Activated naive CD4-positive, alpha-beta T cell treated with anti-CD3 and anti-CD28 coated beads for 36 hours (primary cell): ENCODE measurements at regions not wholly inside any gene's neighbourhood (a gene's known extent, or its start where the extent isn't known, plus 50 kb on each side); places are given as distances from the start of the nearest gene placed in this dataset.

Source experiments
- CTCF ChIA-PET: fragments of 350-600 bp; sonication (Branson Sonifier 250); formaldehyde crosslinking; loops from one replicate; lab custom pipeline; 2021; ENCODE audit warnings: antibody characterized with exemption; lab: Charles Lee
- DNase-seq: peaks from one replicate; pipeline ENCODE4 v3.0.0-alpha.2; 2020
- H3K27ac Mint-ChIP-seq: one replicate; pipeline ENCODE4 v1.8.0; 2021; ENCODE audit warnings: mild to moderate bottlenecking, mixed read lengths
- H3K27me3 Mint-ChIP-seq: one replicate; pipeline ENCODE4 v1.8.0; 2021; ENCODE audit warnings: low read depth, mixed read lengths
- H3K36me3 Mint-ChIP-seq: one replicate; pipeline ENCODE4 v1.8.0; 2021; ENCODE audit warnings: low read depth, mixed read lengths
- H3K4me1 Mint-ChIP-seq: one replicate; pipeline ENCODE4 v1.8.0; 2021; ENCODE audit warnings: low read depth, mixed read lengths
- H3K4me3 Mint-ChIP-seq: one replicate; pipeline ENCODE4 v1.8.0; 2021; ENCODE audit warnings: mild to moderate bottlenecking, moderate library complexity, mixed read lengths
- H3K9me3 Mint-ChIP-seq: one replicate; pipeline ENCODE4 v1.8.0; 2021; ENCODE audit warnings: mixed read lengths
- intact Hi-C: fragments of 100-400 bp; cut with micrococcal nuclease; formaldehyde crosslinking; loops from one replicate; pipeline ENCODE4 v1.15.1; 2023

DNA sequence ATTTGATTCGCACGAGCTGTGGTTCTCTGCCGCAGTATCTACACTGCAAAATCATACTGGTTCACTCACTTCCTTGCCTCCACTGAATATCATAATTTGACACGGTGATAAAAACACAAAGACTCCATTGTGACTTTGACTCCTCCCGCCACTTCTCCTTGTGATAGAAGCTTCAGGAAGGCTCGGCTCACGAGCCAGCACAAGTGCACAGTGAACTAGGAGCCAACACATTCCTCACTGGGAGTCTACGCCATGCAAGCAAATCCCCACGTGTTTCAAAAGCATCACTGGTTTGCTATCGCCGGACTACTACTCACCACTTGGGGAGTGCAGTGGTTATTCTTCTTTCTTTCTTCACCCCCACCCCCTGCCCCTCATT is 293.3 kb upstream of the PARD3B start:
- H3K4me1 Mint-ChIP-seq, result peaks cover 1% of the 10 kb centered on the region
- peaks cover 3% of the 10 kb centered on the region for H3K27me3 Mint-ChIP-seq
- no peaks in the 10 kb centered on the region for H3K36me3 Mint-ChIP-seq
- H3K4me3 Mint-ChIP-seq, result no peak overlapping the region
- H3K27ac Mint-ChIP-seq, result no peak overlapping the region
- intact Hi-C loops, result no loop called here
- CTCF ChIA-PET, result interaction anchor here (1.1 to 2.5 kb wide), 3 partner anchors 9 to 74 kb away, joined by 3 to 16 read pairs (median 4); no protein-coding TSS in a partner anchor
- no peaks in the 10 kb centered on the region for H3K9me3 Mint-ChIP-seq
- DNase-seq, result no peak

DNA sequence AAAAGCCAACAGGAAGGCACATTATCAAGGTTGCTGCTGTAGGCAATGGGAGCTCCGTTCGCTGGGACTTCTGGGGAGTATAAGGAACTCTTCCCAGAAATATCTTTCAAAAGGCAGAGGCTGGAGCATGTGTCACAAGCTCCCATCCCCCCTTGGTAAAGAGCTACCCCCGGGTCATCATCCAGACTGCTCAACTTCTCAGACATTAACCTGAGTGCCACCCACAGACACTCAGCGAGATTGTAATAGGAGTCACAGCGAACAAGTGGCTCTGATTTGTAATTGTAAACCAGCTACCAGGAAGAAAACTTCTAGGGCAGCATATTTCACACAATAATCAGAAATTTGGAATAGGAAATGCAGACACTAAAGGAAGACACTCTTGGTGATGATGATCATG is 290.2 kb upstream of the PARD3B start:
- Mint-ChIP-seq H3K36me3 (no peaks in the 10 kb centered on the region), H3K9me3 (no peaks in the 10 kb centered on the region), H3K4me3 (no peak overlapping the region), H3K4me1 (peaks cover 1% of the 10 kb centered on the region), H3K27me3 (peaks cover 3% of the 10 kb centered on the region), H3K27ac (no peak overlapping the region)
- CTCF ChIA-PET, result interaction anchor here (0.7 to 1.5 kb wide), 3 partner anchors 10 to 182 kb away, joined by 3 to 4 read pairs (median 4); no protein-coding TSS in a partner anchor
- intact Hi-C loops, result loop anchor here (5.0 kb wide), 1 partner anchor 1237 kb away; no protein-coding TSS in a partner anchor
- DNase-seq, result no peak

DNA sequence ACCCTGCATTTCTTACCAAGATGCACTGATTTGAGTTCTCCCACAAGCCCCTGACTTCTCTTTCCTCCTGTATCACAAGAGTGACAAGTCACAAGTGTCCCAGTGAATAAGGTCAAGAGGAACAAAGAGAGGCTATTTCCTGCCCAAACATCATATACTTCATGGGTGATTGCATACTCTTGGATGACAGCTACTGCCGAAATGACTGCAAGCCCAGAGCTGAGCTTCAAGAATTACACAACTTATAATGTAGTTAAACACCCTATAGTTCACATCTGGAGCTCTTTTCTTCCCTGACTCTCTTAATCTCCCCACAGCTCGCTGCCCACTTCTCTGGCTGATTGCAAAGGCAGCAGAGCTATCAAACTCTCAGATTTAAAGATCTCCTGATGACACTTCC is 289.7 kb upstream of the PARD3B start:
- Mint-ChIP-seq H3K9me3 (no peaks in the 10 kb centered on the region), H3K36me3 (no peaks in the 10 kb centered on the region), H3K4me1 (peaks cover 1% of the 10 kb centered on the region), H3K4me3 (no peak overlapping the region), H3K27ac (no peak overlapping the region), H3K27me3 (peaks cover 3% of the 10 kb centered on the region)
- CTCF ChIA-PET, result interaction anchor here (0.7 to 1.5 kb wide), 3 partner anchors 9 to 183 kb away, joined by 3 to 4 read pairs (median 4); no protein-coding TSS in a partner anchor
- intact Hi-C loops, result loop anchor here (5.0 kb wide), 1 partner anchor 1237 kb away; no protein-coding TSS in a partner anchor
- DNase-seq, result no peak

DNA sequence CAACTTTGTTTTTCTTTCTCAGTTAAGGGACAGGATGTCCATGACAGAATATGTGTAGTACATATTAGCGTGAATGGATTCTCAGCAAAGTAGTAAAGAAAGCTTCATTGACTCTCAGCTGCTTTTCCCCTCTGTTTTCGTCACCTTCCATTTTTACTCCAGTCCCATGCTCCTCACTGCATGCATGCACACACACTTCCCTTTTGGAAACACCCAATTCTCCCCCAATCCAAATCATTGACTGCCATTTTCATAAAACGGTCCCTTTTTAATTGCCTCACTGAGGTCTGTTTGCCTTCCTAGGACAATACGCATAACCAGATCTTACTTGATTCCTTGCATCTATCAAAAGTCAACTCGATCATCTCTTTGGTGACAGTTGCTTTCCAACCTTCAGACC is 287.5 kb upstream of the PARD3B start:
- Mint-ChIP-seq H3K27ac (no peak overlapping the region), H3K27me3 (peaks cover 3% of the 10 kb centered on the region), H3K4me1 (no peaks in the 10 kb centered on the region), H3K36me3 (no peaks in the 10 kb centered on the region), H3K4me3 (no peak overlapping the region), H3K9me3 (no peaks in the 10 kb centered on the region)
- CTCF ChIA-PET, result interaction anchor here (1.0 kb wide), 1 partner anchor 233 kb away, joined by 3 read pairs; no protein-coding TSS in a partner anchor
- DNase-seq, result no peak
- intact Hi-C loops, result loop anchor here (5.0 kb wide), 1 partner anchor 1235 kb away; no protein-coding TSS in a partner anchor

DNA sequence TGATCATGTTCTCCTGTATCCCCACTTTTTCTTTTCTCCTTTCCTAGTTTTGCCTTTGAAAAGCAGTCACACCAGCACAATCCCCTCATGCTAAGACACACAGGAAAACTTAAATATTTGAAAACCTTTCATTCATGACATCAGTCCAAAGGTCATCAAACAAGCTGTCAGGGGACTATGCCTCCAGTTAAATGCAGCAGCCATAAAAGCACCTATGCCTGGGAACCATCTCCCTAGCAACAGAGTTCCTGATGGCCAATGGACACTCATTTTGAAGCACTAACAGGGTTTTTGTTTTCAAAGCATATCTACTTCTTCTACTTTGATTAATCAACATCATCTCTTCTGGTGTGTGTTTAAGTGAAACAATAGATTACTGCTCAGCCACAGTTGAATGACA is 286.4 kb upstream of the PARD3B start:
- intact Hi-C loops, result loop anchor here (5.0 kb wide), 1 partner anchor 1233 kb away; no protein-coding TSS in a partner anchor
- H3K4me3 Mint-ChIP-seq, result no peak overlapping the region
- no peak overlapping the region for H3K27ac Mint-ChIP-seq
- CTCF ChIA-PET, result interaction anchor here (0.7 to 3.2 kb wide), 7 partner anchors 13 to 433 kb away, joined by 3 to 13 read pairs (median 5); no protein-coding TSS in a partner anchor
- H3K27me3 Mint-ChIP-seq, result peaks cover 10% of the 10 kb centered on the region
- no peaks in the 10 kb centered on the region for H3K9me3 Mint-ChIP-seq
- H3K4me1 Mint-ChIP-seq, result no peaks in the 10 kb centered on the region
- no peak for DNase-seq
- H3K36me3 Mint-ChIP-seq, result no peaks in the 10 kb centered on the region

DNA sequence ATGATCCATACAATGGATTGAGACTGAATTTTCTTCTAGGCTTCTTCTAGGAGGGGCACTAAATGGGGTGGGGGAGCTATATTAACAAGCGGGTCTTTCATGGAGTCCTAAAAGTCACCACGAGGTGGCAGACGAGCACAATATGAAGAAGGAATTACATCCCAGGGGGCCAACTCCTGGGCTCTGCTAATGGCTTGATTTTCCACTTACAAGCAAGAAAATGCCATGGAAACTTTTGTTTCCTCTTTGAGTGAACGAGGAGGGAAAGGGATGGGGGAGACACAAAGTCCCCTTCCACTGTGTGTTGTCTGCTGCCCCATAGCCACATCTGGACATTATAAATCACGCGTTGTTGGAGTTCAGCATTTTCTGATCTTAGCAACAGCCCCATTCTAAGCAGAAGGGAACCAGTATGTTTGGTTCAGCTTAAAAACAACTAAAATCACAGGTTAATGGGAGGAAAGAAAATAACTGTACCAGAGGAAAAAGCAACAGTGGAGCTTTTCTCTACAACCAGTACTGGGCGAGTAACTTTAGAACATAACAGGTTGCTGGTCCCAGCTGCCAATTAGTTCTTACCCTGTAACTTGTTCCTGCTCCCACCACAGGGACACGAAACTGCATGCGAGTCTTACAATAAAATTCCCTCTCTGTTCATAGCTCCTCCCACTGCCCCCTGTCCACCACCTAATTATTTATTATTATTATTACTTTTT is 285.0 kb upstream of the PARD3B start:
- DNase-seq, result peak; percentile 68
- intact Hi-C loops, result loop anchor here (1.0 to 5.0 kb wide), 8 partner anchors 65 to 1422 kb away; partner anchors contain the start of gene NRP2
- H3K4me3 Mint-ChIP-seq, result no peak overlapping the region
- H3K27ac Mint-ChIP-seq, result no peak overlapping the region
- H3K4me1 Mint-ChIP-seq, result no peaks in the 10 kb centered on the region
- H3K27me3 Mint-ChIP-seq, result peaks cover 16% of the 10 kb centered on the region
- H3K9me3 Mint-ChIP-seq, result no peaks in the 10 kb centered on the region
- CTCF ChIA-PET, result interaction anchor here (0.7 to 3.6 kb wide), 24 partner anchors 8 to 432 kb away, joined by 3 to 30 read pairs (median 4); no protein-coding TSS in a partner anchor
- H3K36me3 Mint-ChIP-seq, result no peaks in the 10 kb centered on the region

DNA sequence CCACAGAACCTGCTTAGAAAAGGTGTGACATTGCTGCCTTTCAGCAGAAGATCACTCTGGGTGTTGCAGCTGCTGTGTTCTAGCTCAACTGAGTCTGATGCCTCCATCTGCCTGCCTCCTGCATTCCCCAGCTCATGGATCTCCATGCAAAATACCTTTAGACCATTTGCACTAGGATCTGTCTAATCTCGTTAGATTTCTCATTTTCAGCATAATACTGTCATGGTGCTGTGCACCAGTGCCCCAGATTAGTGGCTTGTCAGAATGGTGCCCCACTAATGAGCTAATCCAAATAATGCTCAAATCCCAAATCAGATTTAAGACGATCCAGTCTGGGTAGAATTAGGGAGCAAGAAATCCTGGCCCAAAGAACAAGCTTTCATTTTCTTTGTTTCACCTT is 284.4 kb upstream of the PARD3B start:
- H3K4me3 Mint-ChIP-seq, result no peak overlapping the region
- no peaks in the 10 kb centered on the region for H3K9me3 Mint-ChIP-seq
- no peaks in the 10 kb centered on the region for H3K36me3 Mint-ChIP-seq
- CTCF ChIA-PET, result interaction anchor here (0.8 to 3.6 kb wide), 25 partner anchors 7 to 424 kb away, joined by 3 to 30 read pairs (median 4); no protein-coding TSS in a partner anchor
- H3K27me3 Mint-ChIP-seq, result peaks cover 16% of the 10 kb centered on the region
- no peak overlapping the region for H3K27ac Mint-ChIP-seq
- no peak for DNase-seq
- no peaks in the 10 kb centered on the region for H3K4me1 Mint-ChIP-seq
- intact Hi-C loops, result loop anchor here (1.0 to 5.0 kb wide), 8 partner anchors 64 to 1421 kb away; partner anchors contain the start of gene NRP2

DNA sequence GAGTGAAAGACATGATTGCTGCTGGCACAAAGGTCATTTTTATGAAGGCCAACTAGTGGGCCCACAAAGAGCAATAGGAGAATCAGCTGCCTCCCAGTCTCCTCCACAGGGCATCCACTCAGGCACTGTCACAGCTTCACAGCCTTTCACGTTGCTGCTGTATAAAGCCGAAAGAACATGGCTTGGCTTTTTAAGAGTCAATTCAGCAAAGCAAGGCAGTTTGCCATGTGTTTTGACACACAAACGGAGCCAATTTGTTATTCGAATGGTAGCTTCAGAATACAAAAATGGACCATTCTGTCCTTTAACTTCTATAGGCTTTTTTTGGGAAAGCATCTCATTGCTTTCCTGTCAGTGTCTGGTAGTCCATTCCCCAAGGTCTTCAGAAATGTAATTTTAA is 283.4 kb upstream of the PARD3B start:
- Mint-ChIP-seq H3K27me3 (peaks cover 16% of the 10 kb centered on the region), H3K4me3 (no peak overlapping the region), H3K9me3 (no peaks in the 10 kb centered on the region), H3K27ac (no peak overlapping the region), H3K4me1 (no peaks in the 10 kb centered on the region), H3K36me3 (no peaks in the 10 kb centered on the region)
- DNase-seq, result no peak
- CTCF ChIA-PET, result interaction anchor here (0.6 to 3.6 kb wide), 18 partner anchors 8 to 1664 kb away, joined by 3 to 30 read pairs (median 4); no protein-coding TSS in a partner anchor
- intact Hi-C loops, result loop anchor here (2.0 to 5.0 kb wide), 5 partner anchors 190 to 1420 kb away; partner anchors contain the start of gene NRP2

DNA sequence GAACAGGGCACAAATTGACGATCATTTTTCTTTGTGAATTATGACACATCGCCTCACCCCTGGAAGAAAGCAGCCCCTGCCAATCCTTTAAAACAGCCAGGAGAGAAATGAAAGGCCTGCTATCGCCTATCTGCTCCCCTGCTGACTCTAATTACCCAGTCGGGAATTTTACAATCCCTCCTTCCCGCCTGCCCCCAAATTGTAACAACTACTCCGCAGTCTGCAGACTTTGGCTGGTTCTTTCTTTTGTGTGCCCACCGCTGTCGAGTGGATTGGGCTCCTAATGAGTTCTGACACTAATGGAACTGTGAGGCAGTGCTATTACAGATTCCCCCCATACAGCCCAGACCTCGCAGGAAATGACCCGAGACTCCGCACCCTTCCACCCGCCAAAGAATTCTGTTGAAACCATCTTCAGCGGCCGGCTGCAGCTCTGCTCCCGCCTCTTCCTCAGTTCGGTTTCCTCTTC is 281.2 kb upstream of the PARD3B start:
- Mint-ChIP-seq H3K27ac (no peak overlapping the region), H3K27me3 (peaks cover 16% of the 10 kb centered on the region), H3K4me3 (no peak overlapping the region), H3K4me1 (no peaks in the 10 kb centered on the region), H3K9me3 (no peaks in the 10 kb centered on the region), H3K36me3 (no peaks in the 10 kb centered on the region)
- CTCF ChIA-PET, result interaction anchor here (0.8 to 1.6 kb wide), 2 partner anchors 9 to 13 kb away, joined by 4 read pairs; no protein-coding TSS in a partner anchor
- intact Hi-C loops, result loop anchor here (5.0 kb wide), 4 partner anchors 192 to 1418 kb away; partner anchors contain the start of gene NRP2
- no peak for DNase-seq

DNA sequence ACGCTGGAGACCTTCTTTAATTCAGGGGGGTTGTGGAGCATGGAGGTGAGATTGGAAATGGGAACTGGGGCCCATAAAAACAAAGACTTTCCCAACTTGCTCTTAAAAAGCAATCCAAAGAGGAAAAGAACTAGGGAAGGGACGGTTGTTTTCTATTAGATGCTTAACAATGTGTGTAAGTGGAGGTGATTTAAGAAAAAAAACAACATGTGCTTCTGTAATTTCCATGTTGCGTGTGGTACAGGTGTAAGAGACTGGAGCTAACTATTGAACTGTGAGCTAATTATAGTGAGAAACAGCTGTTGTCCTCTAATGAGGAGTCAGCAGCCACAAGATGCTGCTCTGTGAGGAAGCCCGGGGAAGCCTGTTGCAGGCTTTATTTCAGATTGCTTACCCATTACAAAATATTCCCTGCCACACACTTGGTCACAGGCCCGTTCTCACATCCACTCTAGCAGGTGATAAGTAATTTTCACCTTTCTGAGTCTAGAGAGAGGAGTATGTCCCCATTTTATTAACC is 280.6 kb upstream of the PARD3B start:
- Mint-ChIP-seq H3K36me3 (no peaks in the 10 kb centered on the region), H3K27me3 (peaks cover 16% of the 10 kb centered on the region), H3K4me1 (no peaks in the 10 kb centered on the region), H3K27ac (no peak overlapping the region), H3K9me3 (no peaks in the 10 kb centered on the region), H3K4me3 (no peak overlapping the region)
- intact Hi-C loops, result loop anchor here (5.0 kb wide), 4 partner anchors 192 to 1418 kb away; partner anchors contain the start of gene NRP2
- DNase-seq, result no peak
- CTCF ChIA-PET, result interaction anchor here (1.6 kb wide), 1 partner anchor 9 kb away, joined by 4 read pairs; no protein-coding TSS in a partner anchor

DNA sequence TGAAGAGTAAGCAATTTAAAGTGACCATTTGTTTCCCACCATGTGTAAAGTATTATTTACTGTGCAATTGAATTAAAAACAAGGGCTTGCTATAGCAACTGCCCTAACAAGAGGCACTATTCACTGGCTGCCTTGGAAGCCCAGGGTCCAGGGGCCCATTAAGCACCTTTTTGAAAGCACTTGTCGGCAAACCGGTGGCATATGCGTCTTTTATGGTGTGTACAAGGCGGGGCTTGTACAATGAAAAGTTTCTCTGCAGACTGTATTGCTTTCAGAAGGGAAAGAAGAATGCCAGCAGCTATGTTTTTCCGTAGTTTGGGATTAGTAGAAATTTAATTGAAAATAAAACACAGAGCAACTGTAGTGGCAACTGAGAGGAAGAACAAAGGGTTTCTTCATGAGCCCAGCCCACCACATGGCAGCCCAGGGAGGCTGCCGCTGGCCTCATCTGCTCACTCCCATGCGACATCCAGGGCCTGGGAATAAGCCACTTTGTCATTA is 279.5 kb upstream of the PARD3B start:
- no peak overlapping the region for H3K27ac Mint-ChIP-seq
- intact Hi-C loops, result no loop called here
- no peak for DNase-seq
- peaks cover 2% of the 10 kb centered on the region for H3K9me3 Mint-ChIP-seq
- peaks cover 18% of the 10 kb centered on the region for H3K27me3 Mint-ChIP-seq
- no peak overlapping the region for H3K4me3 Mint-ChIP-seq
- H3K4me1 Mint-ChIP-seq, result no peaks in the 10 kb centered on the region
- H3K36me3 Mint-ChIP-seq, result no peaks in the 10 kb centered on the region
- CTCF ChIA-PET, result interaction anchor here (1.6 kb wide), 1 partner anchor 10 kb away, joined by 4 read pairs; no protein-coding TSS in a partner anchor

DNA sequence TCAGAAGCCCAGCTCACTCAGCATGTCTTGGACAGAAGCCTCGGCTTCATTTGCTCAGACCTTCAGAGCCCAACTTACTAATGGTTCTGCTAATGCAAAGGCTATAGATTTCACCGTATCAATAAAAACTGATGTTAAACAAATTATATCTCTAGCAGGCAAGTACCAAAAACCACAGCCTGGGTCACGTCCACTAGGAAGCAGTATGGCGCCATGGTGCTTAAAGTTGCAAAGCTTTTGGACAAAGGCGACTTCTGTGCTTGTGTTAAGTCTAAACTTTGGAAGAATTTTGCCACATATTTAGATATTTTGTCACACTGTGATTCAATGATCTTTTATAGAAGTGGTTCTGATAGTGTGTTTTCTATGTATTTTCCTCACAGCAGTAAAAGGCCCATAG is 276.8 kb upstream of the PARD3B start:
- H3K4me1 Mint-ChIP-seq, result no peaks in the 10 kb centered on the region
- H3K36me3 Mint-ChIP-seq, result no peaks in the 10 kb centered on the region
- DNase-seq, result no peak
- H3K4me3 Mint-ChIP-seq, result no peak overlapping the region
- CTCF ChIA-PET, result interaction anchor here (1.4 kb wide), 1 partner anchor 8 kb away, joined by 6 read pairs; no protein-coding TSS in a partner anchor
- H3K27me3 Mint-ChIP-seq, result peaks cover 10% of the 10 kb centered on the region
- intact Hi-C loops, result no loop called here
- no peak overlapping the region for H3K27ac Mint-ChIP-seq
- H3K9me3 Mint-ChIP-seq, result peaks cover 2% of the 10 kb centered on the region
